ENCODE measurements at regions not wholly inside any gene's neighbourhood (a gene's known extent, or its start where the extent isn't known, plus 50 kb on each side); places are given as distances from the start of the nearest gene placed in this dataset.

DNA sequence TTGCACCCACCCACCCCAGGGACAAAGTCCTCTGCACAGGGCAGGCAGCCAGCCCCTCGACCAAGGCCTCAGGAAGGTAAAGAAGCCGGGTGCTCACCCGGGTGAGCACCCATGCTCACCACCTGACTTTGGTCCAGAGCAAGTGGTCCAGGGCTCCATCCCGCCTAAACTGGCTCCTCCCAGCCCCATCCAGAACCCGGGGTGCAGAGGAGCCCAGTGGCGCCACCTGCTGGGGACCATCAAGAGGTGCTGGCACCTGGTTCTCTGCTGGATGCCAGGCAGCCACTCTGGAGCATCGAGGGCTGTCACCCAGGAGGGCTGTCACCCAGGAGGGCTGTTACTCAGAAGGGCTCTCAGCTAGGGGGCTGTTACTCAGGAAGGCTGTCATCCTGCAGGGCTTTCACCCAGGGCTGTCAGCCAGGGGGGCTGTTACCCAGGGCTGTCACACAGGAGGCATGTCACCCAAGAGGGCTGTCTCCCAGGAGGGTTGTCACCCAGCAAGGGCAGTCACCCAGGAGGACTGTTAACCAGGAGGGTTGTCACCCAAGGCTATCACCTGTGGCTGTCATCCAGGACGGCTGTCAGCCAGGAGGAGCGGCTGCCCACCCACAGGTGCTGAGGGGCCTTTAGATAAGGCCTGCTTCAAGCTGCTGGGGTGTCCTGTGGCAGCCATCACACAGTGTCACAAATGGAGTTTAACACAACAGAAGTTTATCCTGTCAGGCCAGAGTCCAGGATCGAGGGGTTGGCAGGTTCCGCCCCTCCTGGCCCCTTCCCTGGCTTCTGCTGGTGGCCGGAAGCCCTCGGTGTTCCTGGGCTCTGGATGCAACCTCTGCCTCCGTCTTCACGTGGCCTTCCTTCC is 98.5 kb downstream of the TNFRSF13B start:
- no peak for TF ChIP-seq BACH2 (CRISPR knock-in tag; IDR thresholded peaks at IDR 0.05; ENCODE audit: borderline replicate concordance)
- TF ChIP-seq RARB (CRISPR knock-in tag; IDR thresholded peaks at IDR 0.05): no peak
- no peak for TF ChIP-seq ZFP30 (CRISPR knock-in tag; IDR thresholded peaks at IDR 0.05)
- no peak for TF ChIP-seq ZNF565 (CRISPR knock-in tag; conservative IDR thresholded peaks at IDR 0.05; ENCODE audit: low read depth)
- TF ChIP-seq ZC3H10 (CRISPR knock-in tag; IDR thresholded peaks at IDR 0.05): no peak
- TF ChIP-seq ESRRG (CRISPR knock-in tag; IDR thresholded peaks at IDR 0.05): no peak
- no peak for TF ChIP-seq ARNTL (CRISPR knock-in tag; IDR thresholded peaks at IDR 0.05; ENCODE audit: borderline replicate concordance, low read depth)
- TF ChIP-seq, protein P1, sequence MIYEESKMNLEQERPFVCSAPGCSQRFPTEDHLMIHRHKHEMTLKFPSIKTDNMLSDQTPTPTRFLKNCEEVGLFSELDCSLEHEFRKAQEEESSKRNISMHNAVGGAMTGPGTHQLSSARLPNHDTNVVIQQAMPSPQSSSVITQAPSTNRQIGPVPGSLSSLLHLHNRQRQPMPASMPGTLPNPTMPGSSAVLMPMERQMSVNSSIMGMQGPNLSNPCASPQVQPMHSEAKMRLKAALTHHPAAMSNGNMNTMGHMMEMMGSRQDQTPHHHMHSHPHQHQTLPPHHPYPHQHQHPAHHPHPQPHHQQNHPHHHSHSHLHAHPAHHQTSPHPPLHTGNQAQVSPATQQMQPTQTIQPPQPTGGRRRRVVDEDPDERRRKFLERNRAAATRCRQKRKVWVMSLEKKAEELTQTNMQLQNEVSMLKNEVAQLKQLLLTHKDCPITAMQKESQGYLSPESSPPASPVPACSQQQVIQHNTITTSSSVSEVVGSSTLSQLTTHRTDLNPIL (CRISPR knock-in tag; IDR thresholded peaks at IDR 0.05; ENCODE audit: low read depth): no peak
- TF ChIP-seq, protein P2, sequence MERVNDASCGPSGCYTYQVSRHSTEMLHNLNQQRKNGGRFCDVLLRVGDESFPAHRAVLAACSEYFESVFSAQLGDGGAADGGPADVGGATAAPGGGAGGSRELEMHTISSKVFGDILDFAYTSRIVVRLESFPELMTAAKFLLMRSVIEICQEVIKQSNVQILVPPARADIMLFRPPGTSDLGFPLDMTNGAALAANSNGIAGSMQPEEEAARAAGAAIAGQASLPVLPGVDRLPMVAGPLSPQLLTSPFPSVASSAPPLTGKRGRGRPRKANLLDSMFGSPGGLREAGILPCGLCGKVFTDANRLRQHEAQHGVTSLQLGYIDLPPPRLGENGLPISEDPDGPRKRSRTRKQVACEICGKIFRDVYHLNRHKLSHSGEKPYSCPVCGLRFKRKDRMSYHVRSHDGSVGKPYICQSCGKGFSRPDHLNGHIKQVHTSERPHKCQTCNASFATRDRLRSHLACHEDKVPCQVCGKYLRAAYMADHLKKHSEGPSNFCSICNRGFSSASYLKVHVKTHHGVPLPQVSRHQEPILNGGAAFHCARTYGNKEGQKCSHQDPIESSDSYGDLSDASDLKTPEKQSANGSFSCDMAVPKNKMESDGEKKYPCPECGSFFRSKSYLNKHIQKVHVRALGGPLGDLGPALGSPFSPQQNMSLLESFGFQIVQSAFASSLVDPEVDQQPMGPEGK (CRISPR knock-in tag; IDR thresholded peaks at IDR 0.05; ENCODE audit: borderline replicate concordance): no peak
- TF ChIP-seq CSDC2 (CRISPR knock-in tag; IDR thresholded peaks at IDR 0.05): no peak

Data from SK-N-SH treated with all-trans-retinoic acid at 6 μM for 48 hours (cell line).